OCI-LY7 (cell line): ENCODE measurements at regions not wholly inside any gene's neighbourhood (a gene's known extent, or its start where the extent isn't known, plus 50 kb on each side); places are given as distances from the start of the nearest gene placed in this dataset.

Experiments
- BruUV-seq: library from RNA; stranded (reverse); fragments of 400-500 nt; replicated peaks from 2 replicates; lab custom pipeline; 2021; lab: Mats Ljungman, UMichigan
- CTCF ChIA-PET: fragments of 300-600 bp; sonication (Branson Sonifier 250); formaldehyde crosslinking; loops from one replicate; lab custom pipeline; 2022; ENCODE audit warnings: antibody characterized with exemption; ENCODE audit not compliant: unreplicated experiment; lab: Charles Lee
- POLR2A ChIA-PET: fragments of 300-600 bp; sonication (Branson Sonifier 250); formaldehyde crosslinking; loops from one replicate; lab custom pipeline; 2022; ENCODE audit warnings: antibody characterized with exemption; lab: Charles Lee
- DNase-seq: peaks from one replicate; pipeline ENCODE4 v3.0.0-alpha.2; 2015; ENCODE audit warnings: low spot score
- H2AFZ ChIP-seq: fragments of 200-600 bp; sonication (generic), shearing (Covaris generic); 2 replicates; pipeline ENCODE4 v1.6.1; 2014; ENCODE audit warnings: mild to moderate bottlenecking, antibody characterized with exemption, low read length, moderate library complexity
- H3K27ac ChIP-seq: fragments of 200-600 bp; sonication (generic); 2 replicates; pipeline ENCODE4 v1.5.1; 2014; ENCODE audit warnings: mixed run types, low read depth, mild to moderate bottlenecking, moderate library complexity, low read length, inconsistent platforms; ENCODE audit not compliant: poor library complexity, severe bottlenecking
- H3K36me3 ChIP-seq: fragments of 200-600 bp; sonication (generic); 2 replicates; pipeline ENCODE4 v1.6.1; 2014; ENCODE audit warnings: mild to moderate bottlenecking, antibody characterized with exemption, low read length, moderate library complexity, mixed read lengths; ENCODE audit not compliant: insufficient read depth
- H3K4me1 ChIP-seq: fragments of 200-600 bp; sonication (generic); 2 replicates; pipeline ENCODE4 v1.5.1; 2014; ENCODE audit warnings: mild to moderate bottlenecking, low read length; ENCODE audit not compliant: insufficient read depth, poor library complexity, severe bottlenecking
- H3K4me2 ChIP-seq: fragments of 200-600 bp; sonication (generic); 2 replicates; pipeline ENCODE4 v1.6.1; 2014; ENCODE audit warnings: mild to moderate bottlenecking, low read length
- H3K4me3 ChIP-seq: fragments of 200-600 bp; sonication (generic); 2 replicates; pipeline ENCODE4 v1.5.1; 2014; ENCODE audit warnings: mild to moderate bottlenecking, low read depth, low read length; ENCODE audit not compliant: poor library complexity, severe bottlenecking
- H3K79me2 ChIP-seq: fragments of 200-600 bp; sonication (generic); 2 replicates; pipeline ENCODE4 v1.6.1; 2016; ENCODE audit warnings: low read depth, mild to moderate bottlenecking, low read length, moderate library complexity, mixed read lengths; ENCODE audit not compliant: insufficient read depth
- H3K9me2 ChIP-seq: fragments of 200-600 bp; sonication (generic); 2 replicates; pipeline ENCODE4 v1.6.1; 2016; ENCODE audit warnings: mild to moderate bottlenecking, low read length, mixed read lengths; ENCODE audit not compliant: insufficient read depth
- H3K9me3 ChIP-seq: fragments of 200-600 bp; sonication (generic); 2 replicates; pipeline ENCODE4 v1.6.1; 2014; ENCODE audit warnings: mild to moderate bottlenecking, mixed run types, low read length, mixed read lengths
- H4K20me1 ChIP-seq: fragments of 200-600 bp; sonication (generic); 2 replicates; pipeline ENCODE4 v1.6.1; 2014; ENCODE audit warnings: mild to moderate bottlenecking, antibody characterized with exemption, low read length, moderate library complexity, mixed read lengths; ENCODE audit not compliant: insufficient read depth
- EZH2phosphoT487 ChIP-seq: fragments of 200-600 bp; sonication (generic); IDR thresholded peaks from 2 replicates; pipeline ENCODE4 v1.6.1; 2018; ENCODE audit warnings: low read depth, borderline replicate concordance, mild to moderate bottlenecking, mixed run types, antibody characterized with exemption, low read length, moderate library complexity, mixed read lengths
- intact Hi-C: fragments of 100-400 bp; cut with micrococcal nuclease; formaldehyde crosslinking; loops from one replicate; pipeline ENCODE4 v1.10.0; 2022; ENCODE audit not compliant: unreplicated experiment
- TF ChIP-seq, protein P1 (sequence below): fragments of 200-600 bp; sonication (generic); conservative IDR thresholded peaks from 2 replicates; pipeline ENCODE4 v1.5.1; 2014; ENCODE audit warnings: mild to moderate bottlenecking, antibody characterized with exemption, low read length, moderate library complexity, mixed read lengths

DNA sequence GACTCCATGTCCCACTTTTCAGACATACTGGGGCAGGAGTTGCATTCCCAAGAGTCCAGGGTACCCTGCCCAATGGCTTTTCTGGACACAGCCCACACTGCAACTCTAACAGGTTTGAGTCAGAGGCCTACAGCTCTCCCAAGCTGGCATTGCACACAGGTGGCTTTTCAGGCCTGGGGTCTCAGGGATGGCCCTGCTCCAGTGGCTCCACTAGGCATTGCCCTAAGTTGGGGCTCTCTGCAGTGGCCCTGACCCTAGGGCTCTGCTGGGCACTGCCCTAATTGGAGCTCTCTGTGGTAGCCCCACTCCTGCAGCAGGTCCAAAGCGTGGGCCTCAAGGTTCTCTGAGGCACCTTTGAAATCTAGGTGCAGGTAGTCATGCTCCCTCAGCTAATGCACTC is 408.8 kb downstream of the SUCLA2 start:
- POLR2A ChIA-PET = no interaction called here
- intact Hi-C loops = loop anchor here (10.0 kb wide), 1 partner anchor 183 kb away; no protein-coding TSS in a partner anchor
- no TSS peak for BruUV-seq

DNA sequence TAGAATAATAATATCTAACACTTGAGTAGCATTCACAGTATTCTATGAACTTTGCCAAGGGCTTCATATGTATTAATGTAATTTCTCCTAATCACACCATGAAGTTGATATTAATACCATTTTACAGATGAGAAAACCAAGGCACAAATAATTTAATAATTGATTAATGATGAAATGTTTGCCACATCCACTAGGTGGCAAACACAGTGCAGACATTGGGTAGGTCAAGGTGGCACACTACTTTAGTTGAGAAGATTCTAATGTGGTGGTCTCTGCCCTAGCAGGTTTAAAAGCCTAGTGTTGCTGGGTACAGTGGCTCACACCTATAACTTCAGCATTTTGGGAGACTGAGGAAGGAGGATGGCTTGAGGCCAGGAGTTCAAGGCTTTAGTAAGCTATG is 412.4 kb downstream of the SUCLA2 start:
- Histone ChIP-seq H4K20me1 (no peaks in the 10 kb centered on the region), H3K9me2 (no peaks in the 10 kb centered on the region), H3K4me3 (no peak overlapping the region), H3K4me1 (no peaks in the 10 kb centered on the region), H3K9me3 (no peaks in the 10 kb centered on the region), H2AFZ (no peak overlapping the region), H3K79me2 (no peaks in the 10 kb centered on the region), H3K36me3 (no peaks in the 10 kb centered on the region), H3K4me2 (no peak overlapping the region), H3K27ac (no peak overlapping the region)
- intact Hi-C loops = no loop called here
- ChIA-PET CTCF (no interaction called here), POLR2A (interaction anchor here (1.0 kb wide), 1 partner anchor 741 kb away, joined by 4 read pairs; no protein-coding TSS in a partner anchor)
- no TSS peak for BruUV-seq
- TF ChIP-seq, protein P1, sequence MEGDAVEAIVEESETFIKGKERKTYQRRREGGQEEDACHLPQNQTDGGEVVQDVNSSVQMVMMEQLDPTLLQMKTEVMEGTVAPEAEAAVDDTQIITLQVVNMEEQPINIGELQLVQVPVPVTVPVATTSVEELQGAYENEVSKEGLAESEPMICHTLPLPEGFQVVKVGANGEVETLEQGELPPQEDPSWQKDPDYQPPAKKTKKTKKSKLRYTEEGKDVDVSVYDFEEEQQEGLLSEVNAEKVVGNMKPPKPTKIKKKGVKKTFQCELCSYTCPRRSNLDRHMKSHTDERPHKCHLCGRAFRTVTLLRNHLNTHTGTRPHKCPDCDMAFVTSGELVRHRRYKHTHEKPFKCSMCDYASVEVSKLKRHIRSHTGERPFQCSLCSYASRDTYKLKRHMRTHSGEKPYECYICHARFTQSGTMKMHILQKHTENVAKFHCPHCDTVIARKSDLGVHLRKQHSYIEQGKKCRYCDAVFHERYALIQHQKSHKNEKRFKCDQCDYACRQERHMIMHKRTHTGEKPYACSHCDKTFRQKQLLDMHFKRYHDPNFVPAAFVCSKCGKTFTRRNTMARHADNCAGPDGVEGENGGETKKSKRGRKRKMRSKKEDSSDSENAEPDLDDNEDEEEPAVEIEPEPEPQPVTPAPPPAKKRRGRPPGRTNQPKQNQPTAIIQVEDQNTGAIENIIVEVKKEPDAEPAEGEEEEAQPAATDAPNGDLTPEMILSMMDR = peak; percentile 60
- no peak for TF ChIP-seq EZH2phosphoT487
- DNase-seq = no peak

More for the DNA sequence above, 408.8 kb downstream of the SUCLA2 start:
- Histone ChIP-seq H3K9me2 (no peaks in the 10 kb centered on the region), H4K20me1 (no peaks in the 10 kb centered on the region), H3K79me2 (no peaks in the 10 kb centered on the region), H3K9me3 (no peaks in the 10 kb centered on the region), H3K36me3 (no peaks in the 10 kb centered on the region), H3K4me2 (no peak overlapping the region), H3K27ac (no peak overlapping the region), H3K4me1 (no peaks in the 10 kb centered on the region), H3K4me3 (no peak overlapping the region), H2AFZ (no peak overlapping the region)
- CTCF ChIA-PET = no interaction called here
- TF ChIP-seq, protein P1 = no peak
- TF ChIP-seq EZH2phosphoT487 = no peak
- DNase-seq = no peak

DNA sequence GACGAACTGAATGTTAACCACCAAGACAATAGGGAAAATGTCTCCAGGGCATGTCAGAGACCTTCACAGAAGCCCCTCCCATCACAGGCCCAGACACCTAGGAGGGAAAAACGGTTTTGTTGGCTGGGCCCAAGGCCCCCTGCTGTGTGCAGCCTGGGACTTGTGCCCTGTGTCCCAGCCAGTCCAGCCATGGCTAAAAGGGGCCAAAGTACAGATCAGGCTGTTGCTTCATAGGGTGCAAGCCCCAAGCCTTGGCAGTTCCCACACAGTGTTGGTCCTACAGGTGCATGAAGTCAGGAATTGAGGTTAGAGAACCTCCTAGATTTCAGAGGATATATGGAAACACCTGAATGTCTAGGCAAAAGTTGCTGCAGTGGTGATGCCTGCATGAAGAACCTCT is 428.7 kb downstream of the SUCLA2 start:
- Histone ChIP-seq H4K20me1 (no peaks in the 10 kb centered on the region), H3K27ac (no peak overlapping the region), H3K79me2 (no peaks in the 10 kb centered on the region), H3K4me2 (no peak overlapping the region), H3K9me3 (no peaks in the 10 kb centered on the region), H3K4me3 (no peak overlapping the region), H3K9me2 (no peaks in the 10 kb centered on the region), H3K4me1 (no peaks in the 10 kb centered on the region), H3K36me3 (no peaks in the 10 kb centered on the region), H2AFZ (no peak overlapping the region)
- ChIA-PET POLR2A (no interaction called here), CTCF (no interaction called here)
- intact Hi-C loops = no loop called here
- no TSS peak for BruUV-seq
- TF ChIP-seq, protein P1 = no peak
- no peak for TF ChIP-seq EZH2phosphoT487
- DNase-seq = no peak
